ENCODE measurements at regions not wholly inside any gene's neighbourhood (a gene's known extent, or its start where the extent isn't known, plus 50 kb on each side); places are given as distances from the start of the nearest gene placed in this dataset.

- H3K9me2 ChIP-seq (replicated peaks; ENCODE audit: control insufficient read depth, low read length), result no peaks in the 10 kb centered on the region; the same call in 1 of the 2 replicates
- no peaks in the 10 kb centered on the region for H3K4me1 ChIP-seq (ENCODE audit: control insufficient read depth, low read length)
- no peak overlapping the region for H3K27ac ChIP-seq (ENCODE audit: low read depth, low read length)
- H4K20me1 ChIP-seq (ENCODE audit: control insufficient read depth, insufficient read depth, low read depth, low read length), result no peaks in the 10 kb centered on the region
- 0 out of 2 replicates have a peak, but pooled peaks cover 3% of the 10 kb centered on the region for H3K9me3 ChIP-seq (ENCODE audit: control insufficient read depth, insufficient read depth, low read length)
- no peak overlapping the region for H3K4me2 ChIP-seq (ENCODE audit: low read length)
- no peaks in the 10 kb centered on the region for H3F3A ChIP-seq (ENCODE audit: control insufficient read depth, insufficient read depth)
- H3K36me3 ChIP-seq (ENCODE audit: control insufficient read depth, low read length), result no peaks in the 10 kb centered on the region
- H3K4me3 ChIP-seq (ENCODE audit: low read length), result no peak overlapping the region
- TF ChIP-seq EZH2phosphoT487 (IDR thresholded peaks at IDR 0.05; ENCODE audit: borderline replicate concordance, low read length) (no peak), CTCF (IDR thresholded peaks at IDR 0.05; ENCODE audit: low read depth, low read length, poor library complexity, severe bottlenecking) (no peak)
- H3K27me3 ChIP-seq (ENCODE audit: control insufficient read depth, low read length), result no peaks in the 10 kb centered on the region
- no peaks in the 10 kb centered on the region for H3K79me2 ChIP-seq (ENCODE audit: control insufficient read depth, low read length)
Observed at GRCh38 chr4:151968643-151969042, 207.8 kb upstream of the GATB start.

GRCh38 chr4:151967074-151967473 is 206.3 kb upstream of the GATB start:
- Histone ChIP-seq H3K4me3 (ENCODE audit: low read length) (no peak overlapping the region), H3K4me2 (ENCODE audit: low read length) (no peak overlapping the region), H3K4me1 (ENCODE audit: control insufficient read depth, low read length) (no peaks in the 10 kb centered on the region), H3K27ac (ENCODE audit: low read depth, low read length) (no peak overlapping the region), H3K9me2 (replicated peaks; ENCODE audit: control insufficient read depth, low read length) (no peaks in the 10 kb centered on the region; the same call in 1 of the 2 replicates), H3K79me2 (ENCODE audit: control insufficient read depth, low read length) (no peaks in the 10 kb centered on the region), H4K20me1 (ENCODE audit: control insufficient read depth, insufficient read depth, low read depth, low read length) (no peaks in the 10 kb centered on the region), H3K27me3 (ENCODE audit: control insufficient read depth, low read length) (no peaks in the 10 kb centered on the region), H3K36me3 (ENCODE audit: control insufficient read depth, low read length) (no peaks in the 10 kb centered on the region), H3F3A (ENCODE audit: control insufficient read depth, insufficient read depth) (no peaks in the 10 kb centered on the region), H3K9me3 (ENCODE audit: control insufficient read depth, insufficient read depth, low read length) (0 out of 2 replicates have a peak, but pooled peaks cover 3% of the 10 kb centered on the region)
- TF ChIP-seq CTCF (IDR thresholded peaks at IDR 0.05; ENCODE audit: low read depth, low read length, poor library complexity, severe bottlenecking) (no peak), EZH2phosphoT487 (IDR thresholded peaks at IDR 0.05; ENCODE audit: borderline replicate concordance, low read length) (no peak)

GRCh38 chr4:151962138-151962823 is 201.5 kb upstream of the GATB start:
- no peak for TF ChIP-seq EZH2phosphoT487 (IDR thresholded peaks at IDR 0.05; ENCODE audit: borderline replicate concordance, low read length)
- no peak for TF ChIP-seq CTCF (IDR thresholded peaks at IDR 0.05; ENCODE audit: low read depth, low read length, poor library complexity, severe bottlenecking)
- Histone ChIP-seq H4K20me1 (ENCODE audit: control insufficient read depth, insufficient read depth, low read depth, low read length) (no peaks in the 10 kb centered on the region), H3K4me1 (ENCODE audit: control insufficient read depth, low read length) (no peaks in the 10 kb centered on the region), H3K27ac (ENCODE audit: low read depth, low read length) (no peak overlapping the region), H3K79me2 (ENCODE audit: control insufficient read depth, low read length) (no peaks in the 10 kb centered on the region), H3K9me2 (replicated peaks; ENCODE audit: control insufficient read depth, low read length) (no peaks in the 10 kb centered on the region; the same call in 1 of the 2 replicates), H3K9me3 (ENCODE audit: control insufficient read depth, insufficient read depth, low read length) (0 out of 2 replicates have a peak, but pooled peaks cover 3% of the 10 kb centered on the region), H3K36me3 (ENCODE audit: control insufficient read depth, low read length) (no peaks in the 10 kb centered on the region), H3K27me3 (ENCODE audit: control insufficient read depth, low read length) (no peaks in the 10 kb centered on the region), H3K4me2 (ENCODE audit: low read length) (no peak overlapping the region), H3K4me3 (ENCODE audit: low read length) (no peak overlapping the region), H3F3A (ENCODE audit: control insufficient read depth, insufficient read depth) (no peaks in the 10 kb centered on the region)

Measured in DOHH2 (cell line).